PC-9 (cell line): ENCODE measurements at regions not wholly inside any gene's neighbourhood (a gene's known extent, or its start where the extent isn't known, plus 50 kb on each side); places are given as distances from the start of the nearest gene placed in this dataset.
A peak's percentile ranks its signal among the peaks of the same experiment; 100 is the strongest.

Source experiments
- BruUV-seq: library from RNA; stranded (reverse); fragments of 400-500 nt; replicated peaks from 2 replicates; lab custom pipeline; 2021; lab: Mats Ljungman, UMichigan
- CTCF ChIA-PET: fragments of 300-600 bp; sonication (Branson Sonifier 250); formaldehyde crosslinking; loops from one replicate; lab custom pipeline; 2022; ENCODE audit warnings: antibody characterized with exemption; lab: Charles Lee
- POLR2A ChIA-PET: fragments of 300-600 bp; sonication (Branson Sonifier 250); formaldehyde crosslinking; loops from one replicate; lab custom pipeline; 2022; ENCODE audit warnings: antibody characterized with exemption; ENCODE audit not compliant: unreplicated experiment; lab: Charles Lee
- DNase-seq, 2 experiments: peaks; one replicate each; pipeline versions ENCODE4 v3.0.0 to v3.0.0-alpha.2; 2015 to 2022; ENCODE audit warnings: mixed read lengths in 1 of 2
- H2AFZ ChIP-seq: fragments of 200-600 bp; sonication (generic); 2 replicates; pipeline ENCODE4 v1.8.1; 2017; ENCODE audit warnings: antibody characterized with exemption
- H3F3A ChIP-seq: fragments of 200-600 bp; sonication (generic); 2 replicates; pipeline ENCODE4 v1.8.1; 2017; ENCODE audit warnings: antibody characterized with exemption, mild to moderate bottlenecking, low read depth; ENCODE audit not compliant: insufficient read depth
- H3K27ac ChIP-seq: fragments of 200-600 bp; sonication (generic); 2 replicates; pipeline ENCODE4 v1.6.1; 2016; ENCODE audit warnings: mixed run types
- H3K27me3 ChIP-seq: fragments of 200-600 bp; sonication (generic); 2 replicates; pipeline ENCODE4 v1.6.1; 2016; ENCODE audit warnings: low read depth, mixed run types; ENCODE audit not compliant: insufficient read depth
- H3K36me3 ChIP-seq: fragments of 200-600 bp; sonication (generic); 2 replicates; pipeline ENCODE4 v1.6.1; 2016; ENCODE audit warnings: low read depth, mixed run types
- H3K4me1 ChIP-seq: fragments of 200-600 bp; sonication (generic); replicated peaks from 2 replicates; pipeline ENCODE4 v1.6.1; 2016; ENCODE audit warnings: mixed run types; ENCODE audit not compliant: insufficient read depth
- H3K4me2 ChIP-seq: fragments of 200-600 bp; sonication (generic); 2 replicates; pipeline ENCODE4 v1.6.1; 2017; ENCODE audit warnings: mixed run types
- H3K4me3 ChIP-seq: fragments of 200-600 bp; sonication (generic); 2 replicates; pipeline ENCODE4 v1.6.1; 2016; ENCODE audit warnings: mixed run types
- H3K79me2 ChIP-seq: fragments of 200-600 bp; sonication (generic); 2 replicates; pipeline ENCODE4 v1.6.1; 2017; ENCODE audit warnings: low read depth, mixed run types
- H3K9me2 ChIP-seq: fragments of 200-600 bp; sonication (generic); 2 replicates; pipeline ENCODE4 v1.8.1; 2017; ENCODE audit warnings: mild to moderate bottlenecking; ENCODE audit not compliant: insufficient read depth
- H3K9me3 ChIP-seq: fragments of 200-600 bp; sonication (generic); 2 replicates; pipeline ENCODE4 v1.8.1; 2016; ENCODE audit warnings: low read depth; ENCODE audit not compliant: insufficient read depth
- H4K20me1 ChIP-seq: fragments of 200-600 bp; sonication (generic); 2 replicates; pipeline ENCODE4 v1.8.1; 2017; ENCODE audit not compliant: insufficient read depth
- CTCF ChIP-seq: fragments of 200-600 bp; sonication (generic); conservative IDR thresholded peaks from 2 replicates; pipeline ENCODE4 v1.6.1; 2017; ENCODE audit warnings: mixed run types, antibody characterized with exemption, mild to moderate bottlenecking, moderate library complexity
- EZH2 ChIP-seq: fragments of 200-600 bp; sonication (generic); IDR thresholded peaks from 2 replicates; pipeline ENCODE4 v1.8.0; 2017; ENCODE audit warnings: antibody characterized with exemption, low read depth
- intact Hi-C: fragments of 100-400 bp; cut with micrococcal nuclease; formaldehyde crosslinking; loops from one replicate; pipeline ENCODE4 v1.10.0; 2022; ENCODE audit not compliant: unreplicated experiment

DNA sequence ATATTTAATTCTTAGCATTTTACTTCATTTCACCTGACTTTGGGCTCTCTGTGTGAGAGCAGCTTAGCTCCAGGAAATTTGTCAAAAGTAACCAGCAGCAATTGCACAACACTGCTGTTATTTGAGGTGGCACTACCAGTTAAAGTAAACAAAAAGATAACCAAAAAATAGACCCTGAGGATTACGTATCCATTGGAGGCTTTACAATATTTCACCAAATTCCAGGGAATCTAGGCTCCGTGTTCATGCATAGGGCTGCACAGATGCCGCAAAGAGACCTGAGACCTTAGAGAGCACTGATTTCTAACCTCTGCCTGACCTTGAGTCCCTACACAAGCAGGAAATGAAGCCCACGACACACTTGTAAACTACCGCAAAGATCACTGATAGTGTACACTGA is 1392.7 kb upstream of the CDH6 start:
- ChIA-PET POLR2A (interaction anchor here (0.6 kb wide), 1 partner anchor 126 kb away, joined by 4 read pairs; no protein-coding TSS in a partner anchor), CTCF (no interaction called here)
- no peaks in the 10 kb centered on the region for H4K20me1 ChIP-seq
- H3K27me3 ChIP-seq = no peaks in the 10 kb centered on the region
- no peak overlapping the region for H2AFZ ChIP-seq
- no peak overlapping the region for H3K27ac ChIP-seq
- intact Hi-C loops = no loop called here
- no peaks in the 10 kb centered on the region; the same call in 1 of the 2 replicates for H3K9me3 ChIP-seq
- H3K4me3 ChIP-seq = no peak overlapping the region
- H3K4me2 ChIP-seq = no peak overlapping the region
- H3K79me2 ChIP-seq = no peaks in the 10 kb centered on the region
- TF ChIP-seq CTCF = no peak
- TF ChIP-seq EZH2 = no peak
- 0 out of 2 replicates have a peak, but pooled peaks cover 3% of the 10 kb centered on the region for H3K9me2 ChIP-seq
- no peaks in the 10 kb centered on the region for H3K36me3 ChIP-seq
- H3F3A ChIP-seq = no peaks in the 10 kb centered on the region
- H3K4me1 ChIP-seq = no peaks in the 10 kb centered on the region
- no peak for DNase-seq
- BruUV-seq = no TSS peak

DNA sequence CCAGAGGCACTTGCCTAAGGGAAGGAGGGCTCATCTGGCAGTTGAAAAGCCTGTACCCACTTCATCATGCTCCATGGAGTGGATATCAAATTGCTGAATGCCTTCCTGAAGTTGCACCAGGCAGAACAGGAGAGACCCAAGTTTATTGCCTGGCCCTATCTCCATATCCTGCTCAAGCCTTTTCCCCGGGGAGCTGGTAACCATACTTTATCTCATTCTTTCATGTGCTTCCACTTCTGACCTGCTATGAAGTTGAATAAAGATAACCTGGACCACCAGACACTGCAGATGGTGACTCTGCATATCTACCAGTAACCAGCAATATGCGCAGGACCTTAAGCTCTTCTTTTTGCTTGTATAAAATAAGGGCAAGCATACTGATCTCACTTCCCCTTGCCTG is 1397.5 kb upstream of the CDH6 start:
- ChIA-PET CTCF (no interaction called here), POLR2A (interaction anchor here (0.6 kb wide), 1 partner anchor 555 kb away, joined by 5 read pairs; no protein-coding TSS in a partner anchor)
- no peaks in the 10 kb centered on the region for H3K79me2 ChIP-seq
- peak overlapping the region; percentile 40 for H2AFZ ChIP-seq
- intact Hi-C loops = no loop called here
- H3F3A ChIP-seq = no peaks in the 10 kb centered on the region
- H4K20me1 ChIP-seq = no peaks in the 10 kb centered on the region; the same call in 1 of the 2 replicates
- peak overlapping the region; percentile 6; the same call in 1 of the 2 replicates for H3K27ac ChIP-seq
- H3K9me3 ChIP-seq = 0 out of 2 replicates have a peak, but pooled peaks cover 6% of the 10 kb centered on the region
- no peak overlapping the region for H3K4me3 ChIP-seq
- peak in 1 of 2 experiments; percentile 21 for DNase-seq
- H3K9me2 ChIP-seq = no peaks in the 10 kb centered on the region
- H3K4me1 ChIP-seq = no peaks in the 10 kb centered on the region
- BruUV-seq = TSS peak; percentile 96
- no peak overlapping the region for H3K4me2 ChIP-seq
- H3K36me3 ChIP-seq = no peaks in the 10 kb centered on the region
- TF ChIP-seq EZH2 = no peak
- TF ChIP-seq CTCF = no peak
- no peaks in the 10 kb centered on the region for H3K27me3 ChIP-seq

- Histone ChIP-seq H3K27me3 (no peaks in the 10 kb centered on the region), H3K79me2 (no peaks in the 10 kb centered on the region), H3K4me3 (no peak overlapping the region), H3K4me2 (no peak overlapping the region; the same call in 1 of the 2 replicates), H2AFZ (peak overlapping the region; percentile 22), H3F3A (no peaks in the 10 kb centered on the region), H3K36me3 (no peaks in the 10 kb centered on the region), H3K27ac (peak overlapping the region; percentile 6; the same call in 1 of the 2 replicates), H3K4me1 (no peaks in the 10 kb centered on the region), H3K9me3 (0 out of 2 replicates have a peak, but pooled peaks cover 6% of the 10 kb centered on the region), H4K20me1 (no peaks in the 10 kb centered on the region; the same call in 1 of the 2 replicates), H3K9me2 (no peaks in the 10 kb centered on the region)
- no TSS peak for BruUV-seq
- ChIA-PET CTCF (no interaction called here), POLR2A (interaction anchor here (0.7 kb wide), 1 partner anchor 58 kb away, joined by 3 read pairs; no protein-coding TSS in a partner anchor)
- peak in 1 of 2 experiments; percentile 57 for DNase-seq
- intact Hi-C loops = no loop called here
- TF ChIP-seq CTCF (no peak), EZH2 (no peak)
Measured at GRCh38 chr5:29795096-29795652, 1398.3 kb upstream of the CDH6 start.
